ENCODE measurements at regions not wholly inside any gene's neighbourhood (a gene's known extent, or its start where the extent isn't known, plus 50 kb on each side); places are given as distances from the start of the nearest gene placed in this dataset.

DNA sequence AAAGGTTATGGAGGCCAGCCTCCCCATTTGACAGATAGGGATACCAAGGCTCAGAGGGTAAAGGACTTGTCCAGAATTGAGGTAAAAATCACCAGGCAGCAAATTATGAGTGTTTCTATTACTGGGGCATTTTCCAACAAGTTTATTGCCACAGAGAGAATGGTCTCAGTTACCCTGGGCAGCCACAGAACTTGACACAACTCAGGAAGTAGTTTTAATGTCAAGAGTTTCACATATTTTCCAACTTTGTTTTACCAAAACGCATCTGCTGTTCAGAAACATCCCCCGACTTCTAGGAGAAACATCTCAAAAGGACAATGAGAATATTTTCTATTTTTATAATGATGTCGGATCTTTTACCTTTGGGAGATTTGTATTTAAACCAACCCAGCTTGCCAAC, 107.5 kb upstream of the MRPS22 start:
- TF ChIP-seq, protein P1, sequence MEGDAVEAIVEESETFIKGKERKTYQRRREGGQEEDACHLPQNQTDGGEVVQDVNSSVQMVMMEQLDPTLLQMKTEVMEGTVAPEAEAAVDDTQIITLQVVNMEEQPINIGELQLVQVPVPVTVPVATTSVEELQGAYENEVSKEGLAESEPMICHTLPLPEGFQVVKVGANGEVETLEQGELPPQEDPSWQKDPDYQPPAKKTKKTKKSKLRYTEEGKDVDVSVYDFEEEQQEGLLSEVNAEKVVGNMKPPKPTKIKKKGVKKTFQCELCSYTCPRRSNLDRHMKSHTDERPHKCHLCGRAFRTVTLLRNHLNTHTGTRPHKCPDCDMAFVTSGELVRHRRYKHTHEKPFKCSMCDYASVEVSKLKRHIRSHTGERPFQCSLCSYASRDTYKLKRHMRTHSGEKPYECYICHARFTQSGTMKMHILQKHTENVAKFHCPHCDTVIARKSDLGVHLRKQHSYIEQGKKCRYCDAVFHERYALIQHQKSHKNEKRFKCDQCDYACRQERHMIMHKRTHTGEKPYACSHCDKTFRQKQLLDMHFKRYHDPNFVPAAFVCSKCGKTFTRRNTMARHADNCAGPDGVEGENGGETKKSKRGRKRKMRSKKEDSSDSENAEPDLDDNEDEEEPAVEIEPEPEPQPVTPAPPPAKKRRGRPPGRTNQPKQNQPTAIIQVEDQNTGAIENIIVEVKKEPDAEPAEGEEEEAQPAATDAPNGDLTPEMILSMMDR (IDR thresholded peaks at IDR 0.05; ENCODE audit: low read depth, low read length, missing control alignments): no peak
- no peak for DNase-seq (ENCODE audit: extremely low read depth, low read depth)
- H3K4me3 ChIP-seq (replicated peaks; ENCODE audit: low read depth, low read length): no peak overlapping the region

DNA sequence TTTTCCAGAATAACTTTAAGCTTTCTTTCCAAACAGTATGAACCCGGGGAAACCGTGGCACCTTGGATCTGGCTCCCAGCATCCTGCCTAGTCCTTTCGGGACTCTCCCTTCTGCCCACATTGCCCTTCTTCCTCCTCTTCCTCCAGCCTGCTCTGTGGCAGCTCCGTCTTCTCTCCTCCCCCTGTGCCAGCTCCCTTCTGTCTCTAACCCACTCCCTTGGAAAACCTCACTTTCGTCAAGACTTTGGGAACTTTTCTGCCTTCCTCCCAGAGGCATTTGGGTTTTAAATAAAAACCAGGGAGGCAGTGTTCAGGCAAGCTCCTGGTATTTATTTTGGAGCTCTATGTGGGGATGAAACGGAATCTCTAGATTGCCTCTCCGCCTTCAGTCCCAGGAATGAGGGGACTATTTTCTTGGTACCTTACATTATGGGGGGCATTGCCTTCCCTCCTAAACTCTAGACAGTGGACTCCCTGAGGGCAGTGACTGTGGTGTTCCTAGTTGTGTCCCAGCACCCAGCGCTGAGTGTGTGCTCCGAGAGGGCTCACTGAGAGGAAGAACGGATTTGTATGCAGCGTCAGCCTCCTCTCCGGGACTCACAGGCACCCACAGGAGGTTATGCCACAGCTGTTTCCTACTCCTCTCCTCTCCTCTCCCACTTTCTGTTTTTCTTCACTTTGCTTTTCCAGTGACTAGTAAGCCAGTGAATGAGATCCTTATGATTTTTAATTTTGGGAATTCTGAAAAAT, 105.4 kb upstream of the MRPS22 start:
- H3K4me3 ChIP-seq (replicated peaks; ENCODE audit: low read depth, low read length): no peak overlapping the region
- no peak for DNase-seq (ENCODE audit: extremely low read depth, low read depth)
- TF ChIP-seq, protein P1 (IDR thresholded peaks at IDR 0.05; ENCODE audit: low read depth, low read length, missing control alignments): no peak

DNA sequence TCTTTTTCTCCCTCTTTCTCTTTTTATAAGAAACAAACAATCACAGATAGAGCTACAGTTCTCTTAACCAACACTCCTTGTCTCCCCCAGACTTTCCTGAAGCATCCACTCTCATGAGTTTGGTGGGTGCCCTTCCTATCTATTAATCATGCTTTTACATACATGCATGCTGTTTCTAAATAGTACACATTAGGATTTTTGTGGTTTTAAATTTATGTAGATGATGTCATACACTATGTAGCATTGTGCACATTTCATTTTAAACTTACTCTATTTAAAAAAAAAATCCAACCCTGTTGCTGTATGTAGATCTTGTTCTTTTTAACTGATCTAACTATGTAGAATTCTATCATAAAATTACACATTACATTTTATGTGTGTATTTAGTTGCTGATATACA, 104.3 kb upstream of the MRPS22 start:
- no peak for DNase-seq (ENCODE audit: extremely low read depth, low read depth)
- H3K4me3 ChIP-seq (replicated peaks; ENCODE audit: low read depth, low read length): no peak overlapping the region
- TF ChIP-seq, protein P1 (IDR thresholded peaks at IDR 0.05; ENCODE audit: low read depth, low read length, missing control alignments): no peak

DNA sequence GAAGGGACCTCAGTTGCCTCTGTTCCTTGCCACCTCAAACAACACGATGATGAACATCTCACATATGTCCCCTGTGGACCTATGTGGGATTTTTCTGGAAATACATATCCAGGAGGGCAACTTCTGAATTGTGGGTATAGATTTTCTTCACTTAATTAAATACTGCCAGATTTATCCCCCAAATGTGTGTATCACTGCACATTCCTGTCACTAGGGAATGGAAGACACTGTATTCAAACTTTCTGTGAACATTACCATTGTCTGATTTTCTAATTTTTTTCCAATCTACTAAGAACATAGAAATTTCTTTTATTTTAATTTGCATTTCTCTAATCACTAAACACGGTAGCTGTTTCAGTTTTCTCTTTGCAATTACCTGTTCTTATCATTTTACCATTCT, 102.0 kb upstream of the MRPS22 start:
- H3K4me3 ChIP-seq (replicated peaks; ENCODE audit: low read depth, low read length): no peak overlapping the region
- DNase-seq (ENCODE audit: extremely low read depth, low read depth): no peak
- TF ChIP-seq, protein P1 (IDR thresholded peaks at IDR 0.05; ENCODE audit: low read depth, low read length, missing control alignments): no peak

DNA sequence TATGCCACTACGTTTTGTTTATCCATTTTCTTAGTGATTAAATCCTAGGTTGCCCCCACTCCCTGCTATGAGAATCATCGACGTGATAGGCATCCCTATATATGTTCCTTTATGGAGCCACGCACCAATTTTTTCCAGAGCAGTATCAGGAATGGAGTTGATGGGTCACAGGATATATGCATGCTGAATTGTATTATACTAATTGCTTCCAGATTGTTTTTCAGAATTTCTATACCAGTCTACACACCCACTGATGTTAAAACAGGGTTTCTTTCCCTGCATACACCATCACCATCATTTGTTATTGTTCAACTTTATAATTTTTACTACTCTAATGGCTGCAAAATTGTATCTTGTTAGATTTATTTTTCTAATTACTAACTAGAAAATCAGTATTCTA, 100.1 kb upstream of the MRPS22 start:
- H3K4me3 ChIP-seq (replicated peaks; ENCODE audit: low read depth, low read length): no peak overlapping the region
- TF ChIP-seq, protein P1 (IDR thresholded peaks at IDR 0.05; ENCODE audit: low read depth, low read length, missing control alignments): no peak
- DNase-seq (ENCODE audit: extremely low read depth, low read depth): no peak

DNA sequence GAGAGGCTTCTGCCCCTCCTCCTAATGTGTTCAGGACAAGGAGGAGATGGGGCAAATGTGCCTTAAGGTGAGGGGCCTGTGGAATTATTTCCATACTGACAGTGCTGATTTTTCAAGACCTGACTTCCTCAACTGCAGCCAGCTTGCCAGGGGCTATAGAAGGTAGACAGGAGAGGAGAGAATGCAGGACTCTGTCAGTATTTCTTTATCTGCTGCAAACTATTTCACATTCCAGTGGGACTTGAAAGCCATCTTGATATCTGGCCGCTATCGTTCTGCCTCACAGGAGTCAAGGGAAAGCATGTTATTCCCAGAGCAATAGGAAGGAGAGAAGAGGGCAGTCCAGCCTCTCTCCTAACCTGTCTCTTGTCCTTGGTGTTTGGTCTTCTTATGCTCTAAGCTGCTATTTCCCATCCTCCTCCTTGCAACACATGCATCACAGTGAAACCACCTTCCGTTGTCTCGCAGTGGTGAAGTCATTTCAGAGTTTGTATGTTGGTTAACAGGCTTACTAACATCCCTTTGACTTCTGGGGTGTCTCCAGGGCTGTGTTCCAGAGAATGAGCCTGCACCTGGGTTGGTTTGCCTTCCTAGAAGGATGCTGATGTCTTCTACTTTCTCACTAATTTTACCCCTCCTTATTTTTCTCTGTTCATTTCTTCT, 95.1 kb upstream of the MRPS22 start:
- TF ChIP-seq, protein P1 (IDR thresholded peaks at IDR 0.05; ENCODE audit: low read depth, low read length, missing control alignments): no peak
- no peak overlapping the region for H3K4me3 ChIP-seq (replicated peaks; ENCODE audit: low read depth, low read length)
- DNase-seq (ENCODE audit: extremely low read depth, low read depth): no peak

All from HFF-Myc (cell line).